HG03469 (cell line): ENCODE measurements at regions not wholly inside any gene's neighbourhood (a gene's known extent, or its start where the extent isn't known, plus 50 kb on each side); places are given as distances from the start of the nearest gene placed in this dataset.
"Not testable (repeated sequence)": the region's sequence is repeated elsewhere in the genome, so short reads cannot be mapped to it uniquely, and the experiment has no call there.

Experiments used
- ATAC-seq: cut with Tn5 transposase; IDR thresholded peaks from one replicate; pipeline ENCODE4 v1.9.1; 2021; ENCODE audit warnings: mild to moderate bottlenecking, moderate library complexity, moderate number of reproducible peaks; ENCODE audit not compliant: unreplicated experiment

GRCh38 chr4:131534944-131535645 is 1614.0 kb upstream of the PCDH10 start:
- ATAC-seq, result no peak

GRCh38 chr4:131540256-131540655 is 1608.8 kb upstream of the PCDH10 start:
- no peak for ATAC-seq

DNA sequence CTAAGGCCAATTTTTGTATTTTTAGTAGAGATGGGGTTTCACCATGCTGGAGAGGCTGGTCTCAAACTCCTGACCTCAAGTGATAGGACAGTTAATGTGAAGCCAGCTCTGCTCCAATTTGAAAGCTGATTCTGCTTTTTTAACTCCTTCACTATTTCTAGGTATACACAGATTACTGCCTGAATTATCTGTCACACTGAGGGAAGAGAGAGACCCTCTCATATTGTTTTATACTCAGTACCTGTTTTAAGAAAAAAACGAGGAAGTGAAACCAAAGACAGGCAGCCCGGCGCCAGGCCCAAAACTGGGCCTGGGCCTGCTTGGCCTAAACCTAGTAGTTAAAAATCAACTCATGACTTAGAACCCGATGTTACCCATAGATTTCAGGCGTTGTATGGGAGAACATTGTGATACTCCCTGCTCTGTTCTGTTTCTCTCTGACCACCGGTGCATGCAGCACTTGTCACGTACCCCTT is 1601.5 kb upstream of the PCDH10 start:
- ATAC-seq, result no peak

DNA sequence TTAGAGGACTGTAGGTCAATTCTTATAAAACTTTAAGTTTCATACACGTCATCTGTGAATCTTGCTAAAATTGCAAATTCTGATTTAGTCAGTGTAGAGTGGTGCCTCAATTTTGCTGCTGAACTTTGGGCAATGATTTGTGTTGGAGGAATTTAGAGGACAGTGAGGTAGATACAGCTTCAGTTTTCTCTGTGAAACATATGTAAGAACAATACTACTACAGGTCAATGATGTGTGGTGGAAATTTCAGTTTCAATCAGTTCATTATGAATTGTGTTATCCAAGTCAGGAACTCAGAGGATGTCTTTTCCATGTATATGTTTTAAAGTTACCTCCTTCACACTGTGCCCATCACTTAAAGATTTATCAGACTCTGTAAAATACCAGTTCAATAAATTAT is 1597.8 kb upstream of the PCDH10 start:
- ATAC-seq, result no peak

GRCh38 chr4:131566026-131566425 is 1583.1 kb upstream of the PCDH10 start:
- ATAC-seq, result no peak

DNA sequence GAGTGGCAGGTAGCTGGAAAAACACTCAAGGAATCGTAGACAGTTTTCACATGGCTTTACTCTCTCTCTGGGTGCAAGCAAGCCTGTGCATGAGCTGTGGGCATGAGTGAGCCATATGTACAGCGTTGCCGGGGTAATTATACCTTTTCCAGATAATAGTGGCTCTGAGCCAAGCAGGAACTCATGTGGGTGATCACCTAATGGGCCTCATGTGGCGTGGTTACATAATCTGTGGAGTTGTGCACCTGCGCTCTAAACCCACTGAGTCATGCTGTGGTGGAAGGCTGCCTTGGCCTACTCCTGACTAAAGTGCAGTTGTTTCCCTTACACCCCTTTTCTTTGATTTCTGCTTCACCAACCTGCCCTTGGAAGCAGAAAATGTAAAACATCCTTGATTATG is 1564.5 kb upstream of the PCDH10 start:
- no peak for ATAC-seq

- no peak for ATAC-seq
These were observed 1554.0 kb upstream of the PCDH10 start for GRCh38 chr4:131595140-131595539.

- no peak for ATAC-seq
These were observed 1545.4 kb upstream of the PCDH10 start for GRCh38 chr4:131603705-131604104.

DNA sequence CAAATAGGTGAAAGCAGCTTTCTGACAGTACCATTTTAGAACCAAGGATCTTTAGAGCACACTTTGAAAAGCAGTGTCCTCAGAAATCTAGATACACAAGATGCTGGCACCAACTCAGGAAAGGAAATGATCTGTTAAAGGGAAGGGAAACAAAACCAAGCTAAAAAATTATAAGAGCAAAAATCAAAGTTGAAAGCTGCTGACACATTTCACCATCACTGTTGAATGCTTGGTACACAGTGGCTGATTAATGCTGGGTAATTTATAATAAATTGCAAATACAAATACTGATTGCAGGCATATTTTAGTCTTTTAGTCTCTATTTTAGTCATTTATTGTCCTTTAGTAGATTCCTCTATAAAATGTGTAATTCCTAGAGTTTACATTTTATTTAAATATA is 1540.1 kb upstream of the PCDH10 start:
- ATAC-seq, result no peak

GRCh38 chr4:131610517-131610916 is 1538.6 kb upstream of the PCDH10 start:
- ATAC-seq, result not testable (repeated sequence)

- ATAC-seq, result peak; percentile 19
These were observed 1535.8 kb upstream of the PCDH10 start for GRCh38 chr4:131613086-131613823.

DNA sequence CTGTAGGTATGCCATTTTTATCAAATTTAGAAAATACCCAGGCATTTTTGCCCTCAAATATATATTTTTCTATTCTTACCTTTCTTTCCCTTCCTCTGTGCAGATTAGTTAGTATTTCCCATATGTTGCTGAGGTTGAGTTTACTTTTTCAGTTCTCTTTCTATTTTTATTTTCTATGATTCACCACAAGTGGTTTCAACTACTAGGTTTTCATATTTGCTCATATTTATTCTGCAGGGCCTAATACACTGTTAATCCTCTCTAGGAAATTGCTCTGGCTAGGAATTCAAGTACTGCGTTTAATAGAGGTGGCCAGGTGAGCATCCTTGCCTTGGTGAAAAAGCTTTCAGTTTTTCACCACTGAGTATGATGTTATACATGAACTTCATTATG is 1535.3 kb upstream of the PCDH10 start:
- peak; percentile 94 for ATAC-seq

DNA sequence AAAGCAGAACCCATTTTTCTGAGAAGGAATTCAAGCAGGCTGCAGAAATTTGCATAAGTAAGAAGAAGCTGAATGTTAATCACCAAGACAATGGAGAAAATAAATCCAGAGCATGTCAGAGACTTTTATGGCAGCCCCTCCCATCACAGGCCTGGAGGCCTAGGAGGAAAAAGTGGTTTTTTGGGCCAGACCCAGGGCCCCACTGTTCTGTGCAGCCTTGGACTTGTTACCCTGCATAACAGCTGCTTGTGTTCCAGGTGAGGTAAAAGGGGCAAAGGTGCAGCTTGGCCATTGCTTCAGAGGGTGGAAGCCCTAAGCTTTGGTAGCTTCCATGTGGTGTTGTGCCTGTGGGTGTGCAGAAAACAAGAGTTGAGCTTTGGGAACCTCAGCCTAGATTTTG is 1516.2 kb upstream of the PCDH10 start:
- ATAC-seq, result no peak

GRCh38 chr4:131635191-131635590 is 1513.9 kb upstream of the PCDH10 start:
- no peak for ATAC-seq

DNA sequence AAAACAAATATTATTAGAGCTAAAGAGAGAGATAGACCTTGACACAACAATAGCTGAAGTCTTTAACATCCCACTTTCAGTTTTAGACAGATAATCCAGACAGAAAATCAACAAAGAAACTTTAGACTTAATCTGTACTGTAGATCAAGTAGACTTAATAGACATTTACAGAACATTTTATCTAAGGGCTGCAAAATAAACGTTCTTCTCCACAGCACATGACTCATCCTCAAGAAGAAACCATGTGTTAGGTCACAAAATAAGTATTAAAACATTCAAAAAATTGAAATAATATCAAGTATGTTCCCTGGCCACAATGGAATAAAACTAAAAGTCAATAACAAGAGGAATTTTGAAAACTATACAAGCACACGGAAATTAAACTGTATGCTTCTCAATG is 1510.3 kb upstream of the PCDH10 start:
- no peak for ATAC-seq

- no peak for ATAC-seq
These were observed 1504.5 kb upstream of the PCDH10 start for GRCh38 chr4:131644619-131645018.

DNA sequence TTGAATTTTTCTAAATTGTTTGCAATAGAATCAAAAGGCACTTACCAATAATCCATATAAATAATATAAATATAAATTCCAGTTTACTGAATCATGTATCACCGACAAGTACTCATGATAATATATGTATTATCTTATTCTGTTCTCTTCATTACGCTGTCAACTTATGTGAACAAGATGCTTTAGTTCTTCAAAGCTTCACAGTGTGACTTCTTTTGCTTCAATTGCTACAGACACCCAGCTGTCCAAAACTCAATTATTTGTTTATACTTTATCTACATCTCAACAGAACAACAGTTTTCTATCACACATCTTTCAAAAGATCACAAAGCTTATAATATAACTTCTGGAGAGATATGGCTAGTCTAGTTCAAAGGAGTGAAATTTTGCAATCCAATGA is 1499.9 kb upstream of the PCDH10 start:
- no peak for ATAC-seq

DNA sequence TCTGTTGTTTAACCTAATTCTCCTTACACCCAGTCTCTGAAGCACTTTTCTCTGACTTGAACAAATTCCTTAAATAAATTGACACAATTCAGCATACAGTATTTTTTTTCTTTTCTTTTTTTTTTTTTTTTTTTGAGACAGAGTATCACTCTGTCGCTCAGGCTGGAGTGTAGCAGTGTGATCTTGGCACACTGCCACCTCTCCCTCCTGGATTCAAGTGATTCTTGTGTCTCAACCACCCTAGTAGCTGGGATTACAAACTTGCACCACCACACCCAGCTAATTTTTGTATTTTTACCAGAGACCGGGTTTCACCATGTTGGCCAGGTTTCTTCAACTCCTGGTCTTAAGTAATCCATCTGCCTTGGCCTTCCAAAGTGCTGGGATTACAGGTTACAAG is 1498.1 kb upstream of the PCDH10 start:
- ATAC-seq, result no peak

DNA sequence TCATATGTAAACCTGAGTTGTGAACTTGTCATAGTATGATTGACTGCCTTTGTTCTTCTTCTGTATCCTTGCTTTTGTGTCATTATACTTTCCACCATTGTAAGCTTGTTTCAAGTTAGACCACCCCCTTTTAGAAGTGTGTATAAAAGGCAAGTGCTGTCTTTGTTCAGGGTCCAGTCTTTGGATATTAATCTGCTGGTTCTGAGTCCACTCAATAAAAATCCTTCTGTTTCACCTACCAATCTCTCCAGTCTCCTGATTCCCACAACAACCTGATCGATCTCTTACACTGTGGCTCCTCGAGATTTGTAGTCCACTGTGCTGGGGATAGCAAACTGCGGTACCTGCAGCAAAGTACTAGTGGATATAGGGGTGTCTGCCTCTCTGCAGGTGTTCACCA is 1465.8 kb upstream of the PCDH10 start:
- ATAC-seq, result not testable (repeated sequence)

DNA sequence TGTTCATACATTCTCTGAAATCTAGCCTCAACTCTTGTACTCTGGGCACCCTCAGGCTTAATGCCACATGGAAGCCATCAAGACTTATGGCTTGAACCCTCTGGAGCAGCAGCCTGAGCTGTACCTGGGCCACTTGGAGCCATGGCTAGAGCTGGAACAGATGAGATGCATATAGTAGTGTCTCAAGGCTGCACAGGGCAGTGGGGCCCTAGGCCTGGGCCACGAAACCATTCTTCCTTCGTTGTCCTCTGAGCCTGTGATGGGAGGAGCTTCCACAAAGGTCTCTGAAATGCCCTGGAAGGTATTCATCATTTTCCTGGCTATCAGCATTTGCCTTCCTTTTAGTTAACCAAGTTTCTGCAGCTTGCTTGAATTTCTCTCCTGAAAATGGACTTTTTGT is 1427.2 kb upstream of the PCDH10 start:
- no peak for ATAC-seq

DNA sequence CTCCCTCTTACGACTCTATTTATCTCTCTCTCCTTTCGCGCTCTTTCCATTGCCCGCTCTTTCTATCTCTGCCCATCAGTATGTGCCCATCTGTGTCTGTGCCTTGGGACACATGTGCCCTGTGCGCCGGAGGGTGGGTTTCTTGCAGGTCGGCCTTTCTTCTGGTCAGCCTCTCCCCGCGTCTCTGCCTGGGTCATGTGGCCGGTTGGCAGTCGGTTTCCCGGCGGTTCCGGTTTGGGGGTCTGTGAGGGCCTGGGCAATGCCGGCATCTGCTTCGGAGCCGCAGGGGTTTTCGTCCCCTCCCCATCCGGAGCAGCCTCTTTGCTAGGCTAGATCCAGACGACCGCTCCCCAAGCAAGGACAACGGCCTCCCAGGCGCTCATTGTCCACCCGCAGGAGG is 1426.0 kb upstream of the PCDH10 start:
- not testable (repeated sequence) for ATAC-seq

GRCh38 chr4:131724847-131725246 is 1424.2 kb upstream of the PCDH10 start:
- ATAC-seq, result not testable (repeated sequence)
